ENCODE measurements at regions not wholly inside any gene's neighbourhood (a gene's known extent, or its start where the extent isn't known, plus 50 kb on each side); places are given as distances from the start of the nearest gene placed in this dataset.

DNA sequence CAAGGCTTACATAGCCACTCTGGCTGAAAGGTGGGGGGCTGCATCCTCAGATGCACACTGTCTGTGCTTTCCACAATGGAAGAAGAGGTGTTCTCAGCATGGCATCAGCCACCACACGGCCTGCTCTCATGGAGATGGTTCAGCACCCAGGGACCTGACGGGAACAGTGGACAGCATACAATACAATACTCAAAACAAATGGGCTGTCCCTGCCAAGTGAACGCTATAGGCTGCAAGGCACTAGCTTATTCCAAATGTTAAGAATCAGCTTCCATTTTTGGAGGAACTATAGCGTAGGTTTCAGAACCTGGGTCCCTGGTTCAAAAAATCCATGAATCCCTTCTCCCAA, 77.2 kb downstream of the ZNF608 start:
- intact Hi-C loops (cut with micrococcal nuclease) = no loop called here
- Histone ChIP-seq H3K79me2 (ENCODE audit: control insufficient read depth, insufficient read depth, low read length) (peaks cover 73% of the 10 kb centered on the region), H3K4me2 (replicated peaks; ENCODE audit: low read depth, low read length, poor library complexity, severe bottlenecking) (no peak overlapping the region), H3K36me3 (replicated peaks in 1 of 2; ENCODE audit: control extremely low read depth in 1 of 2, control insufficient read depth in 1 of 2, extremely low read depth in 1 of 2, insufficient read depth in 2 of 2, low read length in 1 of 2) (no peaks in the 10 kb centered on the region), H3K9ac (ENCODE audit: low read length) (no peak overlapping the region), H3K4me1 (ENCODE audit: control insufficient read depth in 2 of 2, insufficient read depth in 2 of 2, low read length in 2 of 2) (peaks cover 5 to 11% of the 10 kb centered on the region in 2 donors), H3K27ac (ENCODE audit: low read length in 2 of 2) (no peak overlapping the region), H3K4me3 (ENCODE audit: control extremely low read depth in 1 of 5, extremely low read depth in 1 of 5, insufficient read depth in 1 of 5, low read depth in 2 of 5, low read length in 4 of 5) (no peak overlapping the region), H2AFZ (ENCODE audit: insufficient read depth, low read depth, low read length, poor library complexity, severe bottlenecking) (no peak overlapping the region), H3K9me3 (ENCODE audit: control extremely low read depth in 1 of 3, control insufficient read depth in 2 of 3, insufficient read depth in 1 of 3, low read length in 2 of 3) (no peaks in the 10 kb centered on the region), H4K20me1 (ENCODE audit: control insufficient read depth, insufficient read depth, low read length, poor library complexity, severe bottlenecking) (peaks cover 8% of the 10 kb centered on the region), H3K27me3 (replicated peaks in 1 of 4; ENCODE audit: control extremely low read depth in 1 of 4, control insufficient read depth in 3 of 4, insufficient read depth in 4 of 4, low read length in 3 of 4) (no peaks in the 10 kb centered on the region)
- WGBS (ENCODE audit: insufficient coverage) = 87% methylated on average over 2 of the region's 4 CpGs
- ChIA-PET CTCF (no interaction called here), POLR2A (no interaction called here)
- no peak for ATAC-seq (ENCODE audit: low read depth)
- no peak for DNase-seq
- Mint-ChIP-seq H3K4me3 (no peak overlapping the region), H3K27ac (no peak overlapping the region), H3K27me3 (no peaks in the 10 kb centered on the region), H3K9me3 (ENCODE audit: insufficient read depth) (no peaks in the 10 kb centered on the region), H3K4me1 (peaks cover 19% of the 10 kb centered on the region)
- no peak for TF ChIP-seq EZH2 (IDR thresholded peaks at IDR 0.05; ENCODE audit: borderline replicate concordance, insufficient read depth, low read depth, low read length, poor library complexity, severe bottlenecking)
- TF ChIP-seq, protein P1, sequence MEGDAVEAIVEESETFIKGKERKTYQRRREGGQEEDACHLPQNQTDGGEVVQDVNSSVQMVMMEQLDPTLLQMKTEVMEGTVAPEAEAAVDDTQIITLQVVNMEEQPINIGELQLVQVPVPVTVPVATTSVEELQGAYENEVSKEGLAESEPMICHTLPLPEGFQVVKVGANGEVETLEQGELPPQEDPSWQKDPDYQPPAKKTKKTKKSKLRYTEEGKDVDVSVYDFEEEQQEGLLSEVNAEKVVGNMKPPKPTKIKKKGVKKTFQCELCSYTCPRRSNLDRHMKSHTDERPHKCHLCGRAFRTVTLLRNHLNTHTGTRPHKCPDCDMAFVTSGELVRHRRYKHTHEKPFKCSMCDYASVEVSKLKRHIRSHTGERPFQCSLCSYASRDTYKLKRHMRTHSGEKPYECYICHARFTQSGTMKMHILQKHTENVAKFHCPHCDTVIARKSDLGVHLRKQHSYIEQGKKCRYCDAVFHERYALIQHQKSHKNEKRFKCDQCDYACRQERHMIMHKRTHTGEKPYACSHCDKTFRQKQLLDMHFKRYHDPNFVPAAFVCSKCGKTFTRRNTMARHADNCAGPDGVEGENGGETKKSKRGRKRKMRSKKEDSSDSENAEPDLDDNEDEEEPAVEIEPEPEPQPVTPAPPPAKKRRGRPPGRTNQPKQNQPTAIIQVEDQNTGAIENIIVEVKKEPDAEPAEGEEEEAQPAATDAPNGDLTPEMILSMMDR (IDR thresholded peaks at IDR 0.05) = no peak

DNA sequence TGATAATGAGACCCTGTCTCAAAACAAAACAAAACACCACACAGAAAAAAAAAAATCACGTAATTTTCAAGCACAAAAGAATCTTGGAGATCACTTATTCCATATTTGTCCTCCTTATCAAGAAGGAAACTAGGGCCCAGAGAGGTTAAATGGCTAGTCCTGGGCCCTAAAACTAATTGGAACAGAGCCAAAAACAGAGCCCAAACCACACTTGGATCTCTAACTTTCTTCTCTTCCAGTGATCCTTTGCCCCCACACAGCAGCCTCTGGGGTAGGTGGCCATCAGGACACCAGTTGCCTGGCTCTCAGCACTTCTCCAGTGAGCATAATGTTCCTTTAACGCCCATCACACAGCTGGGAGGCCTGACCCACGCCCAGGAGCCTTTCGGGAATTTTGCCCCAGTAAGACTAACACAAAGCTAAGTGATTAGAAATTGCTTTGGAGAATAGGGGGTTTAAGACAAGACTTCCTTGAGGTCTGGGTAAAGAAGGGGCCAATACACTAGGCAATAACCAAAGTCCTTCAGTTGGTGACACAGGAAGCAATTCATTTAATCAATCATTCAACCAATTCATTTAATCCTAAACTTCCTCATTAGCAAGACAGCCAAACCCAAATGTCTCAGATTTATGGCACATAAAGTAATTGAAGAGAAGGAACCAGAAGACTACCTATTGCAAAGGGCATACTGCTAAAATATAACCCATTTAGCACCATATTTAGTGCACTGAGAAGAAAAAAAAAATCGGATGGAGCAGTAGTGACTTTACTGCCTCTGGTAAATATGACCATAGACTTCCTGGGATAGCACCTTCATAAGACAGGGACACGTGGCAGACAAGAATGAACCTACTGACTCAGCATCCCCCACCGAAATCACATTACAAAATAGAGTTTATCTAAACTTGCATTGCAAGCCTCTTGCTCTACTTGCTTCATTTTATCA, 77.8 kb downstream of the ZNF608 start:
- no peak overlapping the region for H3K9ac ChIP-seq (ENCODE audit: low read length)

More for the DNA sequence above, 77.8 kb downstream of the ZNF608 start:
- ATAC-seq (ENCODE audit: low read depth) = no peak
- CTCF ChIA-PET = no interaction called here
- Histone ChIP-seq H3K4me3 (ENCODE audit: control extremely low read depth in 1 of 5, extremely low read depth in 1 of 5, insufficient read depth in 1 of 5, low read depth in 2 of 5, low read length in 4 of 5) (no peak overlapping the region), H2AFZ (ENCODE audit: insufficient read depth, low read depth, low read length, poor library complexity, severe bottlenecking) (no peak overlapping the region), H3K36me3 (replicated peaks in 1 of 2; ENCODE audit: control extremely low read depth in 1 of 2, control insufficient read depth in 1 of 2, extremely low read depth in 1 of 2, insufficient read depth in 2 of 2, low read length in 1 of 2) (no peaks in the 10 kb centered on the region), H3K27ac (ENCODE audit: low read length in 2 of 2) (no peak overlapping the region), H3K4me1 (ENCODE audit: control insufficient read depth in 2 of 2, insufficient read depth in 2 of 2, low read length in 2 of 2) (peaks cover 5 to 11% of the 10 kb centered on the region in 2 donors), H3K27me3 (replicated peaks in 1 of 4; ENCODE audit: control extremely low read depth in 1 of 4, control insufficient read depth in 3 of 4, insufficient read depth in 4 of 4, low read length in 3 of 4) (no peaks in the 10 kb centered on the region), H3K4me2 (replicated peaks; ENCODE audit: low read depth, low read length, poor library complexity, severe bottlenecking) (no peak overlapping the region), H4K20me1 (ENCODE audit: control insufficient read depth, insufficient read depth, low read length, poor library complexity, severe bottlenecking) (peaks cover 8% of the 10 kb centered on the region), H3K9me3 (ENCODE audit: control extremely low read depth in 1 of 3, control insufficient read depth in 2 of 3, insufficient read depth in 1 of 3, low read length in 2 of 3) (no peaks in the 10 kb centered on the region), H3K79me2 (ENCODE audit: control insufficient read depth, insufficient read depth, low read length) (peaks cover 73% of the 10 kb centered on the region)
- no peak for TF ChIP-seq EZH2 (IDR thresholded peaks at IDR 0.05; ENCODE audit: borderline replicate concordance, insufficient read depth, low read depth, low read length, poor library complexity, severe bottlenecking)
- TF ChIP-seq, protein P1 (IDR thresholded peaks at IDR 0.05) = no peak
- H3K27me3 Mint-ChIP-seq = no peaks in the 10 kb centered on the region
- no peaks in the 10 kb centered on the region for H3K9me3 Mint-ChIP-seq (ENCODE audit: insufficient read depth)
- WGBS (ENCODE audit: insufficient coverage) = 73% methylated on average over 4 of the region's 7 CpGs
- intact Hi-C loops (cut with micrococcal nuclease) = no loop called here
- no peak for DNase-seq
- no peak overlapping the region for H3K4me3 Mint-ChIP-seq
- POLR2A ChIA-PET = no interaction called here
- H3K27ac Mint-ChIP-seq = no peak overlapping the region
- peaks cover 21% of the 10 kb centered on the region for H3K4me1 Mint-ChIP-seq
